OCI-LY7 (cell line): ENCODE measurements at regions not wholly inside any gene's neighbourhood (a gene's known extent, or its start where the extent isn't known, plus 50 kb on each side); places are given as distances from the start of the nearest gene placed in this dataset.

Source experiments
- CTCF ChIP-seq: fragments of 200-600 bp; sonication (generic); conservative IDR thresholded peaks from 2 replicates; pipeline ENCODE4 v1.5.1; 2014; ENCODE audit warnings: mild to moderate bottlenecking, antibody characterized with exemption, low read length, moderate library complexity, mixed read lengths
- EZH2phosphoT487 ChIP-seq: fragments of 200-600 bp; sonication (generic); IDR thresholded peaks from 2 replicates; pipeline ENCODE4 v1.6.1; 2018; ENCODE audit warnings: low read depth, borderline replicate concordance, mild to moderate bottlenecking, mixed run types, antibody characterized with exemption, low read length, moderate library complexity, mixed read lengths

DNA sequence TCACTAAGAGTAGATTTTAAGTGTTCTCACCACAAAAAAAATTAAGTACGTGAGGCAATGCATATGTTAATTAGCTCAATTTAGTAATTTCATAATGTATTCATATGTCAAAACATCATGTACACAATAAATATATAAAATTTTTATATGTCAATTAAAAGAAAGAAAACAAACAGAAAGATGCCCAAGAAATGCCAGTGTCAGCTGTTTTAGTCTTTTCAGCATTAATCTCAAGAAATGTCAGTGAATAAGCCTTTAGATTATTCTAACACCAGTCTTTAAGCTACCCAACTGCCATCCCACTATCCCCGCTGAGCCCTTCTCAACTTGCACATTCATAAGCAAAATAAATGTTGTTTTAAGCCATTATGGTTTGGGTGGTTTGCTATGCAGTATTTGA is 76.5 kb downstream of the C1D start:
- TF ChIP-seq CTCF = no peak
- TF ChIP-seq EZH2phosphoT487 = no peak
